ENCODE measurements at regions not wholly inside any gene's neighbourhood (a gene's known extent, or its start where the extent isn't known, plus 50 kb on each side); places are given as distances from the start of the nearest gene placed in this dataset.

DNA sequence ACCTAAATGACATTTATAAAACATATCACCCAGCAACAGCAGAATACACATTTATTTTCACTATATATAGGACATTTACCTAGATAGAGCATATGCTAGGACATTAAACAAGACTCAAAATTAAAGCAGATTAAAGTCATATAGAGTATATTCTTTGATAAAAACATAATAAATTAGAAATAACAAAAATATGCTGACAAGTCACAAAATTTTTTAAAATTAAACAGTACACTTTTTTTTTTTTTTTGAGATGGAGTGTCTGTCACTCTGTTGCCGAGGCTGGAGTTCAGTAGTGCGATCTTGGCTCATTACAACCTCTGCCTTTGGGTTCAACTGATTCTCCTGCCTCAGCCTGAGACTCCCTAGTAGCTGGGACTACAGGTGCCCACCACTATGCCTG lies 758.9 kb upstream of the NRXN1 start:
- no peak for TF ChIP-seq RBBP5 (conservative IDR thresholded peaks at IDR 0.05)
- no peak for TF ChIP-seq NRF1 (conservative IDR thresholded peaks at IDR 0.05; ENCODE audit: low read depth, low read length)
- TF ChIP-seq, protein P1, sequence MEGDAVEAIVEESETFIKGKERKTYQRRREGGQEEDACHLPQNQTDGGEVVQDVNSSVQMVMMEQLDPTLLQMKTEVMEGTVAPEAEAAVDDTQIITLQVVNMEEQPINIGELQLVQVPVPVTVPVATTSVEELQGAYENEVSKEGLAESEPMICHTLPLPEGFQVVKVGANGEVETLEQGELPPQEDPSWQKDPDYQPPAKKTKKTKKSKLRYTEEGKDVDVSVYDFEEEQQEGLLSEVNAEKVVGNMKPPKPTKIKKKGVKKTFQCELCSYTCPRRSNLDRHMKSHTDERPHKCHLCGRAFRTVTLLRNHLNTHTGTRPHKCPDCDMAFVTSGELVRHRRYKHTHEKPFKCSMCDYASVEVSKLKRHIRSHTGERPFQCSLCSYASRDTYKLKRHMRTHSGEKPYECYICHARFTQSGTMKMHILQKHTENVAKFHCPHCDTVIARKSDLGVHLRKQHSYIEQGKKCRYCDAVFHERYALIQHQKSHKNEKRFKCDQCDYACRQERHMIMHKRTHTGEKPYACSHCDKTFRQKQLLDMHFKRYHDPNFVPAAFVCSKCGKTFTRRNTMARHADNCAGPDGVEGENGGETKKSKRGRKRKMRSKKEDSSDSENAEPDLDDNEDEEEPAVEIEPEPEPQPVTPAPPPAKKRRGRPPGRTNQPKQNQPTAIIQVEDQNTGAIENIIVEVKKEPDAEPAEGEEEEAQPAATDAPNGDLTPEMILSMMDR (IDR thresholded peaks at IDR 0.05 in 2 of 3, conservative IDR thresholded peaks at IDR 0.05 in 1 of 3; ENCODE audit: control insufficient read depth in 2 of 3, extremely low read depth in 1 of 3, insufficient read depth in 1 of 3, low read depth in 3 of 3, low read length in 3 of 3) = no peak
- TF ChIP-seq ZZZ3 (IDR thresholded peaks at IDR 0.05; ENCODE audit: control insufficient read depth, insufficient read length, low read depth) = no peak
- no peak for TF ChIP-seq SP1 (IDR thresholded peaks at IDR 0.05; ENCODE audit: low read depth, low read length)
